NCI-H748 (cell line): ENCODE measurements at regions not wholly inside any gene's neighbourhood (a gene's known extent, or its start where the extent isn't known, plus 50 kb on each side); places are given as distances from the start of the nearest gene placed in this dataset.

Experiments
- DNase-seq: peaks from one replicate; lab custom pipeline; 2025; ENCODE audit not compliant: unreplicated experiment; lab: John Stamatoyannopoulos, UW

DNA sequence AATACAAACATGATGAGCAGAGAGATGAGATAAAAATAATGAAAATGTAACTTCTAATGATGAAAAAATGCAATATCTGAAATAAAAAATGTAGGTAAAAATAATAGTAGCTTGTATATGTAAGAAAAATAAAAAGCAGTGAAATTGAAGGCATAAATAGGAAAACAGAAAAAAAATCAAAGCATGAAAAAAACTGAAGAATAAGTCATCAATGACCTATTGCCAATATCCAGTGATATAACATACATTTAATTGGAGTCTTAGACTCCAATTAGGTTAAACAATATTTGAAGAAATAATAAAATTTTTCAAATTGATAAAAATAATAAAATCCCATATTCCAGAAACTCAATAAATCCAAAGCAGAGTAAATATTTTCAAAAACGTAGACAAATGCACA lies 114.0 kb upstream of the HDGFL1 start:
- no peak for DNase-seq

DNA sequence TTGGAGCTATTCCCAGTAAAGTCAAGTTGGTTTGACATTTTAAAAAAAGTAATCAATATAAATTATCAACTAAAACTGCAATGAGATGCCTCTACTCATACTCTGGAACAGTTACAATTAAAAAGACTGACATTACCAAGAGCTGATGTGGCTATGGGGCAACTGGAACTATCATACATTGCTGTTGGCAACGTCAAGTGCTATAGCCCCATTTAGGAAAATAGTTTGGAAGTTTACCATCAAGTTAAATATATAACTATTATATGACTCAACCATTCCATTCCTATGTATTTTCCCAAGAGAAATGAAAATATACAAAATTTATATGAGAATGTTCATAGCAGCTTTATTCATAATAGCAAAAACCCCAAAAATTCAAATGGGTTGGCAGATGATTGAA lies 111.4 kb upstream of the HDGFL1 start:
- no peak for DNase-seq

DNA sequence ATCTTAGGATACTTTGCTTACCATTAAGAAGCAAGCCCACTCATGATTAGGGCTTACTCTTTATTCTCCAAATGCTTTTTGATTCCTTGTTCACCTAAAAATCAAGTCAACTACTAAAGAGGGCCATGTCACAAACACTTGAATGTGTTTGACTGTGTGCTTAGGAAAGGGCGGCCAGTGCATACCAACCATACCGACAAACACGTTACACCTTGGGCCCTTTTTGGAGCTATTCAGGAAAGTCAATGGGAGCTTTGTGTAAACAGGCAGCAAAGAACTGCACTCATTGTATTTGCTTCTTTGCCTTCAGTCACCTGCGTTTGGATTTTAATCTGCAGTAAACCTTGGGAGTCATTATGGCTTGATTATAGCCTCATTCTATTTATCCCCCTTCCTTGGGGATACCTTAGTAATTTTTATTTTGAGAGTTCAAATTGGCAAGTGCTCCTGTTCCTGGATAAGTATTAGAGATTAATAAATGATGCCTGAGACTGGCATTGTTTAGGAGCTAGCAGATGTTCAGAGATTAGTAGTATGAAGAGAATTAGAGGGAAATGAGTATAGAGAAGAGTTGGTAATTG lies 102.6 kb upstream of the HDGFL1 start:
- peak; percentile 79 for DNase-seq

DNA sequence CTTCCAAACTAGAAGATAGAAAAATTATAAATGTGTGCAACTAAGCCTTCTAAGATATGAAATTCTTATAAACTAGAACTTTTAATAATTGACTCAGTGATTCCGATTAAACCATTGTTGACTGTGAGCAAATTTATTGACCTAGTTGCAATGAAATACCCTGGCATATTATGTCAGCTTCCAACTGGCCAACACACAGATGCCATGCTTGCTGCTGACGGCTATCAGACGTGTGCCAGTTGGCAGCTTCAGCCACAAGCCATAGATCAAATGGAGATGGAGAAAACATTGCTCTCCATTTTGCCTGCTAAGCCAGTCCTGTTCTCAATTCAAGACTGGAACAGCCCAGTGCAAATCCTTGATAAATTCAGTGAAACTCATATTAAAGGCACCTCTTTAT lies 101.7 kb upstream of the HDGFL1 start:
- no peak for DNase-seq

DNA sequence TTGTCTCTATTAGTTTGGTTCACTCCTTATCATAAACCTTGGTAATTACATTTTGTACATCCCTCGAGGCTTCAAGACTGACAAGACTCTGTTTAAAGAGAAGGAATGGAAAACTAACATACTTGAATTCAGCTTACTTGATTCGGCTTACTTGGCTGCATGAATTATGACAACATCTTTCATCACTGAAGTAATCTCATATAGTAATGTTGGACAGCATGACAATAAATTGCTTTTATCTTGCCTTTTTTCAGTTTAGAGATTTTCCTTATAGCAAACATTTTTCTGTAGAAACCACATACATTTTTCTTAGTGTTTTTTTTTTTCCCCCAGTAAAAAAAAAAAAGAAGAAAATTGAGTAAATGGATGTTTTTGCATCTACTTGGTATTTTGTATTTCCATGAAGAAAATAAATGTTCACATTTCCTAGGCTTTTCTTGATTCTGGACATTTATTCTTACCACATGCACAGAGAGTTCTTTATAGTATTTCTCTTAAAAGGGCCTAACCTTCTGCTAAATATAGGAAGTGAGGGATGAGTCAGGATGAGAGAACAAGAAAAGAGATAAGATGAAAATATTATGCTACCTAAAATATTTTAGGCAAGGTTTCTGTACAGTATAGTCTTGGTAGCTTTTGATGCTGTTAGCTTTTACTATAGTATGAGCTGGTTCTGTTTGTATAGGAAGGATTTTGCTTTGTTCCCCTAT lies 101.0 kb upstream of the HDGFL1 start:
- DNase-seq = no peak

DNA sequence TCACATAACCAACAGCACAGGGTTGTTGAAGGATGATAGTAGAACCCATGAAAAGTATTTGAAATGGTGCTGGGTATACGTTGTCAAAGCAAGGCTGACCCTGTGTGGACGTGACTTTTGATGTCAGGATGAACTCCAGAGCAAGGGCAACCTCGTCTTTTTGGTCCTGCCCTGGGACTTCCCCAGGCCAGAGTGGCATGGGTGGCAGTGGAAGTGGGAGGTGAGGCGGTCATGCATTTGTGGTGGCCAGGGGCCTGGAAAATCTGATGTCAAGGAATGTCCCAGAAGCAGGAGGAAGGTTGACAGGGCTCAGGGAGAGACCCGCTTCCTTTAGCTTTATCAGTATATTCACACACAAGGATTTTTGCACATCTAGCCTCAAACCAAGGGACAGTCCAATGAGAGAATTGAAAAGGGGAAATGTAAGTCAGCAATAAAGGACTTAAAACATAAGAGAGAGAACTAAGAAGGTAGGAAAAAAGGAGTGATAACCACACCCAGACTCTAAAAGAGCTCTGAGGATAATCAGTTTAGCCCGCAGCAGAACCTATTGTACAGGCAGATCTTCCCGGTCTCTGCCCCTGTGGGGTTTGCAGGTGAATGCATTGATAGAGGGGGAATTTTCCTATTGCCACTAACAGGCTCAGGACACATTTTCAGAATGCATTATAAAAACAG lies 98.8 kb upstream of the HDGFL1 start:
- no peak for DNase-seq

DNA sequence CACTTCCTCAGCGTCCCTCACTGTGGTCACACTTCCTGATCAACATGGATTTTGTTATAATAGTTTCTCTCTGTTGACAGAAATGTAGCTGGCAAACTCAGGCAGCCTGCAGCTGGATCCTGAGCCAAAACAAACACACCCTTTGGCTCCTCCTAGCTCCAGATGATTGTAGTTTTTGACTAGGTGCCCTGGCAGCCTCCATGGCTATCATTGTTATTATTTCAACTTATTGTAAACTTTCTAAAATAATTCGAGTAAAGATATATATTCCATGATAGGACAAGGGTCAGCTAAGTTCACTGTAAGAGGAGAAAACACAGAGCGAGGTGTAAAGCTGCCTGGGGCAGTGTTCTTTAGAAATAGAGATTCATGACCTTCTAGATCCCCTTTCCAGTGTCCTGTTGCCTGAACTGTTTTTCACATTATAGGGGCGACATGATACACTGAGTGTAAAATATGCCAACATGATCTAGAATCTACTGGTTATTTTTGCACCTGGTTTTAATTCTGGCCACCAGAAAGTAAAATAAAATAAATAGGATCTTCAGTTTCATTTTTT lies 98.2 kb upstream of the HDGFL1 start:
- DNase-seq = peak; percentile 96

DNA sequence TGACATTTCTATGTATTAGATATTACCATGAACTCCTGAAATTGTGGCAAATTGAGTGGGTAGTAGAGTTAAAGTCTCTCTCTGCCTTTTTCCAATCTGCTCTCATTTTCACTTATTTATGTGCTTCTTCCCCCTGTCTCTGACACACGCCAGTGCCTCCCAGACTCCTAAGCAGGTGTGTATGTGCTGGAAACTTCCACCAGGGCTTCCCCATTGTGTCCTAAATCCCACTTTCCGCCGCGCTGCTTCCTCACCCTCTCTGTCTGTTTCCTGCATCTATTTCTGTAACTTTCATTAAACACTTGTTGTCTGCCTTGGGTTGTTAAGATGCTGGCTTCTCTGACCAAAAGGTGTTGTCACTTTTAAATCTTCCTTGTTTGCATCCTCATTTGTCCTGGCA lies 97.6 kb upstream of the HDGFL1 start:
- peak; percentile 13 for DNase-seq

DNA sequence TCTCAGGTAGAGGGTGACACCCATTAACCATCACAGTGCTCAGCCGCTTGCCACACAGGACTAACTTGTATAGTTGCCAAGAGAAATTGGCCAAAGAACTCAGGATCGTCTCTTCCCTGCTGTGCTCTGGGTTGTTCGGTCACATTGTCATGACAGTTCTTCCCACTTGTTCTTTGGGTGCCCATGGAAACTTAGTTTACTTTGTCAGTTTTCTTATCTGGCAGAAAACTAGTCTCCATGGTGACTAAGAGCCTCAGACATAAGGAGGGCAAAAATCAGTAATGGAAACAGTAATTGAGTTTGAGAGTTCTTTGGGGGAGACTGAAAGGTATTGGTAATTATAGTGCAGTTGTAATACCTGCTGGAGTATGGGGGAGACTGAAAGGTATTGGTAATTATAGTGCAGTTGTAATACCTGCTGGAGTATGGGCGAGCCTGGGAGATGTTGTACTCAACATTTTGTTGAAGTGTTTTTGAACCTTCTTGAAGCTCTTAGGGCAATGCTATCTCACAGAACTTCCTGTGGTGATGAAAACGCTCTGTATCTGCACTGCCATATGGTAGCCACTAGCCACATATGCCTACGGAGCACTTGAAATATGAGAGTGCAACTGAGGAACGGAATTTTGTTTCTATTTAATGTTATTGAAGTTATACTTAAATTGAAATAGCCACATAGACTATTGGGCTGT lies 95.2 kb upstream of the HDGFL1 start:
- peak; percentile 26 for DNase-seq

DNA sequence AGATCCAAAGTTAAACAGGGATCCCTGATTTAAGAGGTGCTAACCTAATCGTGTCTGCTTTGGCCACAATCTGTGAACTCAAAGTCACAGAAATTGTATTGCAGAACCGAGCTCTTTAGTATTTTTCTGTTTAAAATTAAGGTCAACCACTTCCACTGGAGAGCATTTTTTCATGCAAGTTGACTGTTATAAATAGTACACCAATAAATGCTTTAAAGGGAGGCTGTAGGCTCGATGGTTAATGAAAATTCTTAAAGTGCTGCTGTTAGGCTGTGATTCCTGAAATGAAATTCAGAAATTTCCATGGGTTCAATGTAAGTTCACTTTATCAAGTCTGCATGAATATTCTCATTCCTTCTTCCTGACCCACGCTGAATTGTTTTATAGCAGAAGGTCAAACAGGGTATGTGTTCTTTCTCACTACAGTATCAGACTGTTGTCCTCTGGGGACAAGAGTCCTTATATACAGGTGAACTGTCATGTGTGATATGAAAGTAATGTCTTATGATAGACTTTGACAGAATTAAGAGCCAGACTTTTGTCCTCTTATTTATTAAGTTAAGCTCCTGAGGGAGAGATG lies 92.5 kb upstream of the HDGFL1 start:
- DNase-seq = no peak

DNA sequence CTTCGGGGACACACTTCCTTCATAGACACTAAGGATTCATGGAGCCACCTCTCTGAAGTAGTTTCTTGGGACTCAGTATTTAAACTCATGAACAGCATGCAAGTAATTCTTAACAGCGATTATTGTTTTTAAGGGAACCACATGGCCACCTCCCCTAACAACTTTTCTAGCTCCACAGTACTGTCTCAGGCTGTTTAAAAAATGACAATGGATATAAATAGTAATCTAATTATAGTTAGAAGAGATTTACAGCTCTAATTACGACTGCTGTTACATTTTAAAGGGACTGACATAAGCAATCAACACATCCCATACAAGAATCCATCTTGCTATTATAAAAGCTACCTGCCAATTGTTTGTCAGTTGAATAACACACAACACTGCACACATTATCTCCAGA lies 72.1 kb upstream of the HDGFL1 start:
- DNase-seq = no peak

DNA sequence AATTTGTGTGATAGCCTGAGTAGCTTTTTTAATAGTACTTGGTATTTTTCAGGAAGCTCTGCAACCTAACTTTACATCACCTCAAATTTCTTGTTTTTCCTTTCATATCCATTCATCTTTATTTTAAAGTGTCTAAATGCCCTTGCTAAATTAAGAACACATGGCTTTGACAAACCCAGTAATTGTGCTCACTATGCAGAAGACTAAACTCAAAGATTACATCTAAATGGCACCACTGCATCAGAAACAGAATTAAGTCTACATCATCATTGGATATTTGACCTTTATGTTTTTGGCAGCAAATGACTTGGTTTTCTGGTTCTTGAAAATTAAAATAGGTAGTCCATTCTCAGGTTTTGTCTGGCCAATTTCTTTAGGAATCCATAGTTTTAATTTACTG lies 69.6 kb upstream of the HDGFL1 start:
- no peak for DNase-seq

DNA sequence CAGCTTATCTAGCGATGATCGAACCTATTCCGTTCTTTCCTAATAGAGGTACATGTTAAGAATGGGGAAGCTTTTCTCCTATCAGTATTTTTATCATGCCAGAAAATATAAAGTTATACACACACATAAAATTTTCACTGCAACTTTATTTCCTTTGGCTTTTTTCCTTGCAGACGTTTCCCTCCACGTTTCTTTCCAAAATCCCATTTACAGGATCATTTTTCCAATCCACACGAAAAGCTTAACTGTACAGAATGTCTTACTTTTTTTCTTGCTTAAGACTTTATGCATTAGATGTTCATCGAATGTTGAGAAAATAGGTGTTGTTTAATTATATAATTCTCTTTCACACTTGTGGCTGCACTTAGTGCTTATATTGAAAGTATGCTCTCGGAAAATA lies 62.9 kb upstream of the HDGFL1 start:
- no peak for DNase-seq

DNA sequence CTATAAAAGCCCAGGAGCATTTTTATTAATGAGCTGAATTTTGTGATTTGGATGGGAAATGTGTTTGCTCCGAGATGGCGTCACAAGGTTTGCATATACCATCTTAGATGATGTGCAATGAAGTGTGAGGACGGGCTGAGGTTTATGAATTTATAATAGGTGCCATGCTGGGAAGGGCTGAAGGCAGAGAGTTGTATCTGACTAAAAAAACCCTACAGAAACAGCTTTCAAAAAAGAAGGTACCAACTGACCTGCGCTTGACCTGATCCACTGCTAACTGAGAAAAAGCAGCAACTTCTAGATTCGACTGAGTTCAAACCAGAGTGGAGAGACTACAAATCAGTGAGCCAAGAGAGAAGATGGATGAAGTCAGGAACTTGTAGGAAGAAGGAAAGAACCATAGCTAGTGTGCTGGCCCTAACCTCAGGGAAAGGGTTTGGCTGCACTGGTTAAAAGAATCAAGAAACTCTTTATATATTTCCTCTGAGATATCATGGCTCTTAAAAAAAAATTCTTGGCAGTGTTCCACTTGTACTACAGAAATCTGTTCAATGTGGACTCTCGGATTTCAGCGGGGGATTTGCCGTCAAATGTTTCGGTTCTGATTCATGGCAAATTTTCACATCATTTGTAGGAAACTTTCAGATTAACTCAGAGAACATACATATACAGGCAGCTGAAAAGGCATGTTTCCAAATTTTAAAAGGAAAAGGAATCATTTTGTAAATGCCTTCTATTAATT lies 56.5 kb upstream of the HDGFL1 start:
- DNase-seq = no peak

DNA sequence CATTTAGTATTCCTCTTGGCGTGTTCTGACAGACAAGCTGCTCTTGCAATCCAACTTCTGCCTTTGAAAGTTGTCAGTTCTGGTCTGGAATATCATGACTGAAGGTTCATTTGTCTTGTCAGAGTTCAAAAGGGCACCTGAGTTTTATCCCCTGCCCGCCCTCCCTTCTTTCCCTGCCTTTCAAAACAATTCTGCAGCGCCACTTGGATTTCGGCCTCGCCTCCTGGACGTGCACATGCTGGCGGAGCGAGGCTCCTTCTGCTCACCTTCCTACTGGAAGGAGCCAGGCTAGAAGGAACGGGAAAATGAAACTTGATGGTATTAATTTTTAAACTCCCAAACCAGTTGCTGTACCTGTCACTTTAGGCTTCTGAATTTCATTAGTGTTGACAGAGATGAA lies 55.7 kb upstream of the HDGFL1 start:
- no peak for DNase-seq

DNA sequence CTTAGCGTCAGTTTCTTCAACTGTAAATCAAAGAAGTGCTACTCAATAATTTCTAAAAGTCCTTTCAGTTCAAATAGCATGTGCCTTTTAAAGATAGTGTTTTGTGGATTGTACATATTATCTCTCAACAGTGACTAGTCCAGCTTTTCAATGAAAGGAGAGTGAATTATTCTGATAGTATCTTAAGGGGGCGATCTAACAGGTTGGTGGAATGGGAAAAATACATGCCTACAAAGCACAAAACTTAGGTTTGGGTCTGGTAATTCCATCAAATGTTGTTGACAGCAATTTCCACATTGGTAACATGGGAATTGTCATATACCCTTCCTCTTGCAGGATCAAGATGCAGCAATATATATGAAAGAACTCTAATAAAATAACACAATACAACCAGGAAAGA lies 50.1 kb upstream of the HDGFL1 start:
- DNase-seq = no peak
